ENCODE measurements at regions not wholly inside any gene's neighbourhood (a gene's known extent, or its start where the extent isn't known, plus 50 kb on each side); places are given as distances from the start of the nearest gene placed in this dataset.

- no peak overlapping the region for H3K27ac ChIP-seq
- H3K4me1 ChIP-seq = no peaks in the 10 kb centered on the region
- H3K36me3 ChIP-seq = no peaks in the 10 kb centered on the region
- no peaks in the 10 kb centered on the region for H3K9me3 ChIP-seq
- intact Hi-C loops (cut with DNase I) = no loop called here
- TF ChIP-seq CTCF (IDR thresholded peaks at IDR 0.05) = no peak
- no peak for TF ChIP-seq POLR2A (IDR thresholded peaks at IDR 0.05)
- no peak overlapping the region for H3K4me3 ChIP-seq
- 61 to 70% methylated on average over 4 of the region's 4 CpGs for WGBS, 2 donors
- DNase-seq = no peak
- no peaks in the 10 kb centered on the region for H3K27me3 ChIP-seq
These were observed 92.6 kb upstream of the FAM216B start for GRCh38 chr13:42688821-42689220.

DNA sequence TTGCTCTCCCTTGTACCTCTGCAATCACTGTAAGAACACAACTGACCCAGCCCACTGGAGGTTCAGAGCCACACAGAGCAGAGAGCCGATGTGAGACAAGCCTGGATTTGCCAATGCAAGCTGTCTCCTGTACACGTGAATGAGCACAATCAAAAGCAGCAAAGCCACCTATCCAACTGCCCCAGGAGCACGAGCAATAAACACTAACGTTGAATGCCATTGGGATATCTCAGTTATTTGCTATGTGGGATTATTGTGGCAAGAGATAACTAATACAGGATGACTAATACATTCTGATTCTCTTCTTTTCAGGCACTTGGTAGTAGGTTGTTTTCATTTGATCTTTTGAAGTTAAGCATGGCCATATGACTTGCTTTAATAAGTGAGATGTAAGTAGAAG is 85.2 kb upstream of the FAM216B start:
- Histone ChIP-seq H3K27me3 (peaks cover 0 to 5% (median 0%) of the 10 kb centered on the region in 4 donors), H3K27ac (no peak overlapping the region), H3K4me3 (no peak overlapping the region), H3K36me3 (no peaks in the 10 kb centered on the region), H3K4me1 (peaks cover 0 to 13% (median 5%) of the 10 kb centered on the region in 3 donors), H3K9me3 (no peaks in the 10 kb centered on the region)
- TF ChIP-seq POLR2A (IDR thresholded peaks at IDR 0.05) (no peak), CTCF (IDR thresholded peaks at IDR 0.05) (no peak)
- 36 to 60% methylated on average over 4 of the region's 4 CpGs for WGBS, 2 donors
- no peak for DNase-seq
- intact Hi-C loops (cut with DNase I) = no loop called here

GRCh38 chr13:42699912-42700311 is 81.5 kb upstream of the FAM216B start:
- TF ChIP-seq POLR2A (IDR thresholded peaks at IDR 0.05) (no peak), CTCF (IDR thresholded peaks at IDR 0.05) (no peak)
- H3K27me3 ChIP-seq = peaks cover 0 to 5% (median 0%) of the 10 kb centered on the region in 4 donors
- intact Hi-C loops (cut with DNase I) = no loop called here
- no peak for DNase-seq
- H3K9me3 ChIP-seq = no peaks in the 10 kb centered on the region
- no peaks in the 10 kb centered on the region for H3K36me3 ChIP-seq
- H3K4me3 ChIP-seq = no peak overlapping the region
- 65% methylated on average over 4 to 5 of the region's 6 CpGs for WGBS, 2 donors
- H3K4me1 ChIP-seq = peaks cover 0 to 13% (median 5%) of the 10 kb centered on the region in 3 donors
- no peak overlapping the region for H3K27ac ChIP-seq

DNA sequence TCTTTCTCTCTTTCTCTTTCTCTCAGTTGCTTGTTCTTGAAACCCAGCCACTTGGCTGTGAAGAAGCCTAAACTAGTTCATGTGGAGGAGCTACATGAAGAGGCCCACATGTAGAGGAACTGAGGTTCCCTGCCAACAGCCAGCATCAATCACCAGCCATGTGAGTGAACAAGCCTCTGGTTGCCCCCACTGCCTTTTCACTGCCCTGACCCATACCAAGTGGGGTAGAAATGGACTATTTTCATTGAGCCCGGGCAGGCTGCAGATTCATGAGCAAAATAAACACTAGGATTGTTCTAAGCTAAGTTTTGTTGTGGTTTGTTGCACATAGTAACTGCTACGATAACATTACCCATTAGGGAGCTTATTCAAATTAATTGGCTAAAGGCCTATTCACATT is 78.7 kb upstream of the FAM216B start:
- TF ChIP-seq POLR2A (IDR thresholded peaks at IDR 0.05) = no peak
- no peak for TF ChIP-seq CTCF (IDR thresholded peaks at IDR 0.05)
- DNase-seq = no peak
- Histone ChIP-seq H3K27ac (no peak overlapping the region), H3K27me3 (peaks cover 0 to 5% (median 0%) of the 10 kb centered on the region in 4 donors), H3K4me3 (no peak overlapping the region), H3K36me3 (no peaks in the 10 kb centered on the region), H3K4me1 (no peaks in the 10 kb centered on the region), H3K9me3 (no peaks in the 10 kb centered on the region)
- 35 to 40% methylated on average over 2 of the region's 2 CpGs for WGBS, 2 donors
- intact Hi-C loops (cut with DNase I) = no loop called here

- intact Hi-C loops (cut with DNase I) = no loop called here
- DNase-seq = no peak
- Histone ChIP-seq H3K4me3 (no peak overlapping the region), H3K27me3 (no peaks in the 10 kb centered on the region), H3K9me3 (no peaks in the 10 kb centered on the region), H3K27ac (no peak overlapping the region), H3K4me1 (no peaks in the 10 kb centered on the region), H3K36me3 (no peaks in the 10 kb centered on the region)
- no peak for TF ChIP-seq POLR2A (IDR thresholded peaks at IDR 0.05)
- TF ChIP-seq CTCF (IDR thresholded peaks at IDR 0.05) = no peak
These were observed 77.6 kb upstream of the FAM216B start for GRCh38 chr13:42703740-42704139.
